GM18867 (cell line): ENCODE measurements at regions not wholly inside any gene's neighbourhood (a gene's known extent, or its start where the extent isn't known, plus 50 kb on each side); places are given as distances from the start of the nearest gene placed in this dataset.

ENCODE experiments used
- ATAC-seq: cut with Tn5 transposase; IDR thresholded peaks from one replicate; pipeline ENCODE4 v1.9.1; 2021; ENCODE audit warnings: mild to moderate bottlenecking, moderate library complexity; ENCODE audit not compliant: unreplicated experiment

- no peak for ATAC-seq
These were observed 367.9 kb downstream of the FAM133A start for GRCh38 chrX:94041881-94042280.

DNA sequence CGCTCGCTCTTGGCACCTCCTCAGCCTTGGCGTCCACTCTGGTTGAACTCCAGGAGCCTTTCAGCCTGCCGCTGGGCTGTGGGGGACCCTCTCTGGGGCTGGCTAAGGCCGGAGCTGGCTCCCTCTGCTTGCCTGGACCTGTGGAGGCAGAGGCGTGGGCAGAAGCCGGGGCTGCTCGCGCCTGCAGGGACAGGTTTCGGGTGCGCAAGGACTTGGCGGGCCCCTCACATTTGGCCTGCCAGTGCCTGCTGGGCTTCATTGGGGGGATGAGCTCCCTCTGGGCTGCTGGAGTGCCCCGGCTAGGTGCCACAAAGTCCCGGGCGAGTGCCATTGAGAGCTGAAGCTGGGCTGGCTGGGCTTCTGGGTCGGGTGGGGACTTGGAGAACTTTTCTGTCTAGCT is 371.7 kb downstream of the FAM133A start:
- ATAC-seq: no peak

DNA sequence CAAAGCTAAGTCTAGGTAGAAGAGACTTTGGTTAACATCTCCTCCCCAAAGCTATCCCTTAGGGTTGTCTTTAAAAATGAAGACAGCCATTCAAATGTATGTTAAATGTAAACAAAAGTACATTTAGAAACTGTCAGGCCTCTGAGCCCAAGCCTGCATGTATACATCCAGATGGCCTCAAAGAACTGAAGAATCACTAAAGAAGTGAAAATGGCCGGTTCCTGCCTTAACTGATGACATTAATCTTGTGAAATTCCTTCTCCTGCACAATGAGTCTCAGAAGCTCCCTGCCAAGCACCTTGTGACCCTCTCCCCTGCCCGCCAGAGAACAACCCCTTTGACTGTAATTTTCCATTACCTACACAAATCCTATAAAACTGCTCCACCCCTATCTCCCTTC is 377.9 kb downstream of the FAM133A start:
- no peak for ATAC-seq

DNA sequence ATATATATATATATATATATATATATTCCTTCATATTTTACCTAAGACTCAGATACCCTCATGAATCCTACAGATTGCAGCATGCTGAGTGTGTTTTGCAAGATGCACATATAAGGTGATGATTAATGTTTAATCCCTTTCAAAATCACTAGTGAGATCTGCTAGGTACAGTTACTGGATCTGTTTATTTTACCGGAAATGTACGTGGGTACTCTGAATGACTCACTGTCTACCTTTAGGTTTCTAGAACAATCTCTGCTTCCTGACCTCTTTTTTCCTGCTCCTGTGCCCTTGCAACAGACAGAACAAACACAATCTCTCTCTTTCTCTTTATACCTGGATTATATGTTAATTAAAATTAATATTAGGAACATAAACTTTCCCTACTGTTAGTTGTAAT is 379.6 kb downstream of the FAM133A start:
- ATAC-seq: no peak

- no peak for ATAC-seq
These were observed 383.4 kb downstream of the FAM133A start for GRCh38 chrX:94057385-94057784.

DNA sequence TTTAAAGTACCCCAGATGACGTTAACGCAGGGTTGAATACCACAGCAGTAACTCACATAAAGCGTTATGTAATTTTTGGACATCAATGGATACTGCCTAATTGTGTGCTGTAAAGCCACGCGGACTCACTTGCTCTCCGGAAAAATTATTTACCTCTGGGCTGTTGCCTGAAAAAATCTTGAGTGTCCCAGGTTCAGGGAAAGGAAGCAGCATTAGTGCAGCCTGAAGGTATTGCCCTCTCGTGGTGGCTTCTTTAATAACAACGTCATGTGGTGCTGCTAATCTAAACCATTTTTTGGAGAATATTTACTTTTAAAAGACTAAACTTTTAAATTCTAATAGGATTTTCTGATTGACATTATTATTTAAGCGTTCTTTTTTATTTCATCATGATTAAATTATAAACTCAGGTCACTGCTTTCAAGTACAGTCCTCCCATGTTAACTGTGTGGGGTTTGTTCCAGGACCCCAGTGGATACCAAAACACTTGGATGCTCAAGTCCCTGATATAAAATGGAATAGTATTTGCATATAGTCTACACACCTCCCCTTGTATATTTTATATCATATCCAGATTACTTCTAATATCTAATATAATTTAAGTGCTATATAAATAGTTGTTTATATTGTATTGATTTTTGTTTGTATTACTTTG is 384.8 kb downstream of the FAM133A start:
- ATAC-seq: no peak

GRCh38 chrX:94065091-94065490 is 391.1 kb downstream of the FAM133A start:
- ATAC-seq: no peak

DNA sequence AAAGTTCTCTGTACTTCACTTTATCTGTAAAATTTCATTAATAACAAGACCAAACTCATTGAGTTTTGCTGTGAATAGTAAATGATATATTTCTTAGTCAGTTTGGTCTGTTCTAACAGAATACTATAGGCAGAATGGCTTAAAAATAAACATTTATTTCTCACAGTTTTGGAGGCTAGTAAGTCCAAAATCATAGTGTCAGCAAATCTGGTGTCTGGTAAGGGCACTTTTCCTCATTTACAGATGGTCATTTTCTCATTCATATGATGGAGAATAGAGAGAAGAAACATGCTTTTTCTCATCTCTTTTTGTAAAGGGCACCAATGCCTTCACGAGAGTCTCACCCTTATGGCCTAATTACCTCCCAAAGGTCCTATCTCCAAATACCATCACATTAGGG is 415.1 kb downstream of the FAM133A start:
- ATAC-seq: no peak

DNA sequence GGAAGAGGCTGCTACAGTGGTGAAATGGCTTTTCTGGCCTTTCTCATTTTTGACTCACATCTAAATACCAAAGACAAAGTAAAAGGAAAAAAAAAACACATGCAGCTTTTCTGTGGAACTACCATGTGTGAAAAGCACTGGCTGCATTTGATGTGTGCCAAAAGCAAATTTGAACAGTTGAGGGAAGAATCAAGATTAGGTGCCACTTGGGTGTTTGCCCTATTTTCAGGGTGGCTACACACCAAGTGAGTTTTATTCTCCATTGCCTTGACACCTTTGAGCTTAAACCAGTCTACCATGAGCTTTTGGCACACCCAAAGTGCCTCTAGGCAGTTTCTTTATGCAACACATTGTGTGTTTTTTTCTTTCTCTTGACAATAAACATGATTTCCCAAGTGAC is 423.9 kb downstream of the FAM133A start:
- ATAC-seq: no peak

DNA sequence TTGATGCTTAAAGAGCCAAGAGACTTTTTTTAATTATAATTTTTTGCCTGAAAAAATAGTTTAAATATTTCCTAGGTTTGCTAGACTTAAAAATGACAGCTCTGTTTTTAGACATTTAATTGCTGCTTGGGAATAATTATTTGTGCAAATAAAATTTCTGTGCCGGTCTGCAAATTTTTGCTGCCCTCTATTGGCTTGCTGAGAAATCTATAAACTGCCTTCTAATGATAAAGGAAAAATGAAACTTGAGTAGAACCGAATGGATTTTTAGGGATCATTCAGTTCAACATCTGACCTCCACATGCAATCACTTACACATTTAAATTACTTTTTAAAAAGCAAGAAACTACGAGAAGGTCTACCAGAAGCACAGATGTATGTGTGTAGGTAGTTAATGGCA is 434.0 kb downstream of the FAM133A start:
- ATAC-seq: no peak

GRCh38 chrX:94114362-94114761 is 440.4 kb downstream of the FAM133A start:
- no peak for ATAC-seq

DNA sequence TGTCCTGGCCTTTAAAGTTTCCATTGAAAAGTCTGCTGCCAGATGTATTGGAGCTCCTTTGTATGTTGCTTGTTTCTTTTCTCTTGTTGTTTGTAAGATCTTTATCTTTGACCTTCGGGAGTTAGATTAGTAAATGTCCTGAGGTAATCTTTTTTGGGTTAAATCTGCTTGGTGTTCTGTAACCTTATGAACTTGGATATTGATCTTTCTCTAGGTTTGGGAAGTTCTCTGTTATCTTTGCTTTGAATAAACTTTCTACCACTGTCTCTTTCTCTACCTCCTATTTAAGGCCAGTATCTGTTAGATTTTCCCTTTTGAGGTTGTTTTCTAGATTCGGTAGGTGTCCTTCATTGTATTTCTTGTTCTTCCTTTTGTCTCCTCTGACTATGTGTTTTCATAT is 447.8 kb downstream of the FAM133A start:
- ATAC-seq: no peak

GRCh38 chrX:94123062-94123461 is 449.1 kb downstream of the FAM133A start:
- ATAC-seq: no peak

DNA sequence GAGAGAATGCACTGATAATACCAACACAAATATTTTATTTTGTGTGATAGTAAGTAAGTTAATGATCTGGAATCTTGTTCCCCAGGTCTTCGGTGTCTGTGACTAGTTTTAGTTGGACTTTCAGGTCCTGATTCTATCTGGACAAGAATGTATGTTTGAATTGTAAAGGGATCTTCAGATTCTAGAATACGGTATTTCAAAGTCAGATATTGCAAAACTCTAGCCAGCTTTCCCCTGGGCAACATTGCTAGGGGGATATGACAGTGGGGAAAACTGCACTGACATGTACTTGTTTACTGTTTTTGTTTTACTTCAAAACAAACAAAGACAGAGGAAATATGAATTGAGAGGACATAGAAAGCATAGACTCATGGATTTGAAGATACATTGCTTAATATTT is 489.0 kb downstream of the FAM133A start:
- ATAC-seq: no peak

GRCh38 chrX:94178145-94178788 is 504.3 kb downstream of the FAM133A start:
- ATAC-seq: no peak

DNA sequence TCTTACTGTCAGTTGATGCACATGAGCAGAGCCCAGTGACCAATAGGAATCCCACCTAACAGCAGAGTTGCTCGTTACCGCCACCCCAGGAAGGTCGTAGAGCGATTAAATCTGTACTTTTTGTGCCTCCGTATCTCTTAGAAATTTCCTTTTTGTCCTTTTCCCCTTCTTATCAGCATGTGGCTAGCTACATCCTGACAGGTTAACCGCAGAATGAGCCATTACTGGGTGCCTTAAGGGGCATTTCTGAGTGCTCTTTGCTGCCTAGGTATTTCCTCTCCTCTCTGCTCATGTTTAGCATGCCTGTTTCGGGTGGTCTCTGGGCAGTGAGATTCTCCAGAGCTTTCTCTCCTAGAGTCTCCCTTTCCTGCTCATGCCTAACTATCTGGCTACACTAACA is 530.5 kb downstream of the FAM133A start:
- no peak for ATAC-seq

DNA sequence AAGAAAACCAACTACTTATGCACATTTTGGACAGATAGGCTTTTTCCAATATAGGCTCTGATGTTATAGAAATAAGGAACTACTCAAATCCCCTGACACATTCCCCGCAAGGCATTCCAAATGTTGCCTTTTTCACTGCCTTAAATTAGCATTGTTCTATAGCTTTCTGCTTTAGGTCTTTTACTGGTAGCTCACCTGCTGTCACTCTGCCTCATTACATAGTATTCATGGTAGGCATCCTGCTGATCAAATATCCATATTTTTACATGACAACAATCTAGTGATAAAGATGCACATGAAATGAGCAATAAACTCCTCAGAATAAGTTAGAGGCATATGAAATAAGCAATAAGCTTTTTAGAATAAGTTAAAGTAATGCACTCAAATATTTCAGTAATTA is 542.7 kb downstream of the FAM133A start:
- no peak for ATAC-seq

GRCh38 chrX:94252211-94252610 is 578.2 kb downstream of the FAM133A start:
- no peak for ATAC-seq

DNA sequence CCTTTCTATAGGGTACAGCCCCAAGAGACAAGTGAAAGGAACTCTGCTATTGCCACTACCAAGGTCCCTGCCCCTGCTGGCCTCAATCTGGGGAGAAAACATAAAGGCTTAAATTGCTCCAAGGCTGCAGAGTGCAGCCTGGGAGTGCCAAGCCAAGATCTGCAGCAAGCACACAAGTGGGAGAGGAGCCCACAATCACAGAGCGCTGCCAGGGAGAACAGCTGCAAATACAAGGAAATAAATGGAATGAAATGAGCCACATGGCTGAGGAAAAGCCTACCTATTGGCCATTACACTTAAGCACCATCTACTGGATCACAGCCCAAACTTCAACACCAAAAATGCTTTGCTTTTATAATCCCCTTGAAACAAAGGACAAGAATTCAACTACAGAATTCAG is 582.4 kb downstream of the FAM133A start:
- ATAC-seq: no peak

DNA sequence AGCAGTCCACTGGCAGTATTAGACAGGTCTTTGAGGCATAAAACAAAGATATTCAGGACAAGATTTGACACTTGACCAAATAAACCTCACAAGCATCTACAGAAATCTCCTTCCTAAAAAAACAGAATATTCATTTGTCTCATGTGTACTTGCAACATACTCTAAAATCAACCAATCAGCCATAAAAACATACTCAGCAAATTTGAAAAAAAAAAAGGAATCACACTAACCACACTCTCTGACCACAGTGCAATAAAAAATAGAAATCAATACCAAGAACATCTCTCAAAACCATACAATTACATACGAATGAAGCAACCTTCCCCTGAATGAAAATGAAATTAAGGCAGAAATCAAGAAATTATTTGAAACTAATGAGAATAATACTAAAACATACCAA is 591.3 kb downstream of the FAM133A start:
- no peak for ATAC-seq

DNA sequence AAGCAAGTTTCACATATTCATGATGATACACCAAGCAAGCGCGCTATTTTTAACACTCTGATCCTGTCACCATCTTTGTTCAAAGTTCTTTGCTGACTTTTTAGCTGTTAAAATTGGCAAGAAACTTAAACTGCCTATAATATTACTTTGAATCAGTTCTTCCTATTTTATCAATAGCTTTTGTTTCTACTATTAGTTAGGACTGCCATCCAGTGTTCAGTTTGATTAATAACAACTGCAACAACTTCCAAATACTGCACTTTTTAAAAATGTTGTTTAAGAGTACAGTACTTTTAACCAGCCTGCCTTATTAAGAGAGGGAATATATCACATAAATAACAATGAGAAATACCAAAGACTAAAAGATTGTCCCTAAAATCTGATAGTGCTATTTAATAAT is 614.3 kb downstream of the FAM133A start:
- no peak for ATAC-seq

DNA sequence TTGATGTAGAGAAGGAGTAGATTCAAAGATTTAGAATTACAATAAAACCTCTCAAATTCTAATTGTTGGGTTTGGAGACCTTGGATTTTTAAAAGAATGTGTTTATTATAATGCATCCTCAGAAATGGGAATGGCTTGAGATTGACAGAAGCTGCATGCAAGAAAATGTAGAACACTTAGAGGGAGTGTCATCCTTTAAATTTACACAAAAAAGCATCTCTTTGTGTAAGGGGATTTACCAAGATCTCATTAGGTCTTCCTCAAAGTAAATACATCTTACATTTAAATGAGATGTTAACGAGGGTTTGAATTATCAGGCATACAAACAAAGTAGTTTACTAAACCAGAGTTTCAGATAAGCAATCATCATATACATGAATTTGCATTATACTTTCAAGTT is 615.0 kb downstream of the FAM133A start:
- no peak for ATAC-seq

- ATAC-seq: no peak
These were observed 628.4 kb downstream of the FAM133A start for GRCh38 chrX:94302446-94302845.
